Thymus (tissue), 11 donors: ENCODE measurements at regions not wholly inside any gene's neighbourhood (a gene's known extent, or its start where the extent isn't known, plus 50 kb on each side); places are given as distances from the start of the nearest gene placed in this dataset.

Source experiments
- DNase-seq, 9 donors: peaks; one replicate each; pipeline ENCODE4 v3.0.0-alpha.2; 2013; ENCODE audit warnings: low spot score in 9 of 9, low read depth in 6 of 9, missing footprints in 1 of 9
- H3K27ac ChIP-seq, 2 donors: one replicate each; pipeline ENCODE4 v1.5.1; 2013; ENCODE audit warnings: control low read depth in 1 of 2, low read depth in 1 of 2, low read length in 1 of 2, mild to moderate bottlenecking in 1 of 2, moderate library complexity in 1 of 2
- H3K27me3 ChIP-seq, 2 donors: one replicate each; pipeline ENCODE4 v1.5.1; 2013; ENCODE audit warnings: low read length in 1 of 2; ENCODE audit not compliant: control insufficient read depth in 2 of 2, insufficient read depth in 1 of 2
- H3K36me3 ChIP-seq, 2 donors: one replicate each; pipeline ENCODE4 v1.5.1; 2013; ENCODE audit warnings: low read length in 1 of 2, mild to moderate bottlenecking in 1 of 2, moderate library complexity in 1 of 2; ENCODE audit not compliant: control insufficient read depth in 2 of 2, insufficient read depth in 2 of 2
- H3K4me1 ChIP-seq, 2 donors: one replicate each; pipeline ENCODE4 v1.5.1; 2013; ENCODE audit warnings: low read length in 2 of 2; ENCODE audit not compliant: control insufficient read depth in 2 of 2, insufficient read depth in 2 of 2
- H3K4me3 ChIP-seq, 2 donors: one replicate each; pipeline ENCODE4 v1.5.1; 2013; ENCODE audit warnings: low read length in 2 of 2, control low read depth in 1 of 2, mild to moderate bottlenecking in 1 of 2
- H3K9me3 ChIP-seq, 2 donors: one replicate each; pipeline ENCODE4 v1.5.1; 2013; ENCODE audit warnings: low read length in 1 of 2, mild to moderate bottlenecking in 1 of 2; ENCODE audit not compliant: control insufficient read depth in 2 of 2, insufficient read depth in 1 of 2
- WGBS: extraction: QIAGEN DNeasy Blood & Tissue Kit; methylation state at CpG from one replicate; pipeline ENCODE4 v1.1.7; 2013; 5-methylcytosine and 5-hydroxymethylcytosine counted together
- donor health status: healthy.

- no peak overlapping the region for H3K27ac ChIP-seq
- DNase-seq: no peak
- H3K36me3 ChIP-seq: no peaks in the 10 kb centered on the region
- peaks cover 0 to 4% of the 10 kb centered on the region in 2 donors for H3K4me1 ChIP-seq
- 97% methylated on average over 19 of the region's 19 CpGs for WGBS
- H3K9me3 ChIP-seq: no peaks in the 10 kb centered on the region
- H3K4me3 ChIP-seq: no peak overlapping the region
- H3K27me3 ChIP-seq: peaks cover 0 to 11% of the 10 kb centered on the region in 2 donors
These were observed 116.2 kb downstream of the RIPK4 start for GRCh38 chr21:41650526-41651145.

DNA sequence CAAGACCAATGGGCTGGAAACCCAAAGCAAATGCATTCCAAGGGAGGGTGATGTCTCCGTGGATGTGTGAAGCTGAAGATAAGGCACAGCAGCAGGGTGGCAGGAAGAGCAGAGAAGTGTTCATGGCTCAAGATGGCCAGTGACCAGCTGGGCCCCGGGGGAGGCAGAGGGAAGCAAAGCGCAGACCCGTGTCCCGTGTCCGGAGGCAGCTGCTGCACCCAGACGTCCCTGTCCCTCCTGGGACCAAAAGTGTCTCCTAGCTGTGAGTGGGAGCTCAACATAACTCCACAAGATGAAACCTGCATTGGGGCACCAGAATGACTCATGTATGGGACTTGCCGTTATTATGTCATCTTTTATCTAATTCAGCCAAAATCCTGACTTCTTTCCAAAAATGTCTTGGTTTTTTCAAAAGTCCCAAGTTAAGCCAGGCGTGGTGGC lies 118.2 kb downstream of the RIPK4 start:
- DNase-seq: no peak
- Histone ChIP-seq H3K36me3 (no peaks in the 10 kb centered on the region), H3K27me3 (peaks cover 0 to 15% of the 10 kb centered on the region in 2 donors), H3K27ac (peak overlapping the region in 1 of 2 donors; percentile 5), H3K4me3 (no peak overlapping the region), H3K9me3 (no peaks in the 10 kb centered on the region), H3K4me1 (peaks cover 0 to 4% of the 10 kb centered on the region in 2 donors)
- WGBS: 93% methylated on average over 9 of the region's 9 CpGs

DNA sequence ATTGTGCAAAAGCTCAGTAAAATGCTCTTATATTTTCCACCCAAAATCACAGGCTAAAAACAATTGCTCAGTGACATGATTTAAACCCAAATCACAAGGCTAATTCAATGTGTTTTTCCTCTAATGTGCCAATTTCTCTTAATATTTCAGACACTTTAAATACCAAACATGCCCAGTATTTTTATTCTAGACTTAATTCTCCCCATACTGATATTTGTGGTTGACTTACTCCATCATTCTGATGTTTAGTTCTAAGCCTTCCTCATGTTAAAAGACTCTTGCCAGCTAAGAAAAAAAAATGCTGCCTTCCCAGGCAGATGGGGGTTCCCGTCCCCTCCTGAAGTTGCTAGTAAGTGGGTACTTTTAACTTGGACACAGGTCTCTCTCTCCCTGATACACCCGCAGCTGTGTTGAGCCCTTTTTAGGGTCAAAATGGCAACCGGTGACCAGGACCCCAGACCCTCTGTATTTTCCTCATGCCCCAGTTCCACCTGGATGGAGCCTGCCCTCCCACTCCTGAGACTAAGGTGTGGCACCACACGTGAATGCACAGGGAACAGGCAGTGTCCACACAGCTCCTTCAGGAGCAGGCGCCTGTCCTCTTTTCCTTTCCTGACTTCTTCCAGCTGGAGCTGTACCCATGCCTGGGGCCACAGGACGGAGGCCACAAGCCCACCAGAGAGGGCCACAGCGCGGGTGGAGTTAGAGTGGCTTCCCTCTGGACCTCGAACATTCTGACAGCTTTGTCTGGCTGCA lies 118.9 kb downstream of the RIPK4 start:
- no peaks in the 10 kb centered on the region for H3K36me3 ChIP-seq
- peaks cover 0 to 22% of the 10 kb centered on the region in 2 donors for H3K27me3 ChIP-seq
- no peak for DNase-seq
- H3K27ac ChIP-seq: no peak overlapping the region
- H3K4me3 ChIP-seq: no peak overlapping the region
- peaks cover 0 to 4% of the 10 kb centered on the region in 2 donors for H3K4me1 ChIP-seq
- 96% methylated on average over 9 of the region's 9 CpGs for WGBS
- H3K9me3 ChIP-seq: no peaks in the 10 kb centered on the region

DNA sequence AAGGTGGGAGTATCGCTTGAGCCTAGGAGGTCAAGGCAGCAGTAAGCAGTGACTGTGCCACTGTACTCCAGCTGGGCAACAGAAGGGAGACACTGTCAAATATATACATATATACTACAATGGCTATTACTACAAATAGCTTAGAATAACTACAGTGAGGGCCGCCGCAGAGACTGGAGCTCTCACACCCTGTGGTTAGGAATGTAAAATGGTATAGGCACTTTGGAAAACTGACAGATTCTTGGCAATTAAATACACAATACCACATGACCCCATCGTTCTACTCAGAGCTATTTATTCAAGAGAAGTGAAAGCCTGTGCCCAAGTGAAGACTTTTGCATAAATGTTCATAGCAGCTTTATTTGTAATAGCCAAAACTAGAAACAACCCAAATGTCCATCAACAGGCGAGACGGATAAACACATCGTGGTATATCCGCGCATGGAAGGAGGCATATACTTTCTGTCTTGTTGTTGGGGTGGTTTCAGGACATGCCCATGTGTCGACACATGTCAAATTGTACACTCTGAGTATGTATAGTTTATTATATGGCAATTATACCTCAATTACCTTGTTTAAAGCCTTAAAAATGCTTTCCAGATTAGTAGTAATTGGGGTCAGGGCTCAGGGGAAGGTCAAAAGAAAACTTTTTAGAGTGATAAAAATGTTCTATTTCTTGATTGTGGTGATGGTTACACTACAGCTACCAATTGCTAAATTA lies 123.4 kb downstream of the RIPK4 start:
- peaks cover 0 to 4% of the 10 kb centered on the region in 2 donors for H3K4me1 ChIP-seq
- WGBS: 93% methylated on average over 10 of the region's 10 CpGs
- no peak overlapping the region for H3K4me3 ChIP-seq
- no peak for DNase-seq
- H3K36me3 ChIP-seq: no peaks in the 10 kb centered on the region
- H3K27ac ChIP-seq: no peak overlapping the region
- H3K27me3 ChIP-seq: peaks cover 2 to 51% of the 10 kb centered on the region in 2 donors
- peaks cover 0 to under 1% of the 10 kb centered on the region in 2 donors for H3K9me3 ChIP-seq

DNA sequence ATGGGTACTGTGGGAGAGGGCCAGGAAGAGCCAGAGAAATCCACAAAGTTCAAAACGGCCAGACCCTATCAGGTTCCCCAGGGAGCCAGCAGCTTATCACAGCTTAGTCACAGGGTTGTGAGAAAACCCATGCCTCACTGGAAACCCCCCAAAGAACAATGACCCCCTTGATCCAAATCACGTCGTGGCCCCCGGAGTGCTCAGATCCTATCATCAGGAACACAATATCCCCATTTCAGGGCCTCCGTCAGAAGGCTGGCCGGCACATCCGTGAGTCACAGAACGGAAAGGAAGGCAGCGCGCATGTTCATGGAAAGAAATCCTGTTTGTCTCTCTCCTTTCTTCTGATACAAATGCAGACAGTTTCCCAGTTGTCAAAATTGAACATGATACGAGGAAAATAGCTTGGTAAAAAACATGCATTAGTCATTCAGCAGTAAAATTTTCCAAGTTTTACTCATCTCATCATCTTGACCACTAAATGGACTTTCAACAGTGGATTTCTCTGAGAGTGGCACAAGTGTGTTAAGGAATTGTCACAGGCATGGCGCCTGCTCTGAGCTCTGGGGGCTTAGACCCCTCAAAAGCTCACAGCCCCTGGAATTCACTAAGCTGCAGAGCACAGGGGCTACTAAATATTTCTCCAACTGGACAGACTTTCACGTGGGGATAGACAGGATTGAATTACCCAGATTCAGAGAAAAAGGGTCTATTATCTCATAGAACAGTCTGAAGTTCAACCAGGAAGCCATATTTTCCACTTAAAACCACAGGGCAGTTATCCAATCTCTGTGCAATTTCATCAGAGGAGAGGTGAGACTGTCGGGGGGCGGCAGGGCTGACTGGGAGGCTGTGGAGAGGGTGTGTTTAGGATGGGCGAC lies 124.8 kb downstream of the RIPK4 start:
- Histone ChIP-seq H3K4me3 (no peak overlapping the region), H3K4me1 (no peaks in the 10 kb centered on the region), H3K27ac (peak overlapping the region in 1 of 2 donors; percentile 53), H3K27me3 (peaks cover 2 to 50% of the 10 kb centered on the region in 2 donors), H3K36me3 (no peaks in the 10 kb centered on the region), H3K9me3 (peaks cover 0 to 5% of the 10 kb centered on the region in 2 donors)
- WGBS: 39% methylated on average over 16 of the region's 16 CpGs
- no peak for DNase-seq

DNA sequence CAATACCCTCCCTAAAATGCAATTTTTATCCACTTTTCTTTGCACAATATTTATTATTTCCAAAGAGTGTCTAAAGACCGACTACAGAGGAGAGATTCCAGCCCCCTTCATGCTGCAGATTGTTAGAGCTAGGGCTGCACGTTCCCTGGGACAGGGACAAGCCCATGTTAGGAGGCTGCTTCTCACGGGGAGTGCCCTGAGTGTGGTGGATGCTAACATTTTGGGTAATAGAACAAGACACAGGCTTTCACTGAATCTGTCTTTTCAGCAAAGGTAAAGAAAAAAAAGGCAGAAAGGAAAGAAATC lies 125.4 kb downstream of the RIPK4 start:
- Histone ChIP-seq H3K4me3 (no peak overlapping the region), H3K9me3 (peaks cover 0 to 5% of the 10 kb centered on the region in 2 donors), H3K27me3 (peaks cover 2 to 53% of the 10 kb centered on the region in 2 donors), H3K4me1 (no peaks in the 10 kb centered on the region), H3K36me3 (no peaks in the 10 kb centered on the region), H3K27ac (peak overlapping the region in 1 of 2 donors; percentile 15)
- WGBS: 71% methylated on average over 3 of the region's 3 CpGs
- DNase-seq: no peak

GRCh38 chr21:41640748-41641509 lies 125.9 kb downstream of the RIPK4 start:
- peaks cover 2 to 53% of the 10 kb centered on the region in 2 donors for H3K27me3 ChIP-seq
- H3K36me3 ChIP-seq: no peaks in the 10 kb centered on the region
- H3K9me3 ChIP-seq: peaks cover 0 to 5% of the 10 kb centered on the region in 2 donors
- H3K27ac ChIP-seq: no peak overlapping the region
- WGBS: 88% methylated on average over 6 of the region's 6 CpGs
- no peak for DNase-seq
- H3K4me3 ChIP-seq: no peak overlapping the region
- H3K4me1 ChIP-seq: no peaks in the 10 kb centered on the region

GRCh38 chr21:41639766-41640165 lies 127.1 kb downstream of the RIPK4 start:
- no peaks in the 10 kb centered on the region for H3K36me3 ChIP-seq
- H3K27me3 ChIP-seq: peaks cover 2 to 55% of the 10 kb centered on the region in 2 donors
- H3K27ac ChIP-seq: no peak overlapping the region
- H3K4me1 ChIP-seq: no peaks in the 10 kb centered on the region
- H3K9me3 ChIP-seq: peaks cover 0 to 5% of the 10 kb centered on the region in 2 donors
- 98% methylated on average over 5 of the region's 5 CpGs for WGBS
- H3K4me3 ChIP-seq: no peak overlapping the region
- no peak for DNase-seq
